ENCODE measurements at regions not wholly inside any gene's neighbourhood (a gene's known extent, or its start where the extent isn't known, plus 50 kb on each side); places are given as distances from the start of the nearest gene placed in this dataset.

DNA sequence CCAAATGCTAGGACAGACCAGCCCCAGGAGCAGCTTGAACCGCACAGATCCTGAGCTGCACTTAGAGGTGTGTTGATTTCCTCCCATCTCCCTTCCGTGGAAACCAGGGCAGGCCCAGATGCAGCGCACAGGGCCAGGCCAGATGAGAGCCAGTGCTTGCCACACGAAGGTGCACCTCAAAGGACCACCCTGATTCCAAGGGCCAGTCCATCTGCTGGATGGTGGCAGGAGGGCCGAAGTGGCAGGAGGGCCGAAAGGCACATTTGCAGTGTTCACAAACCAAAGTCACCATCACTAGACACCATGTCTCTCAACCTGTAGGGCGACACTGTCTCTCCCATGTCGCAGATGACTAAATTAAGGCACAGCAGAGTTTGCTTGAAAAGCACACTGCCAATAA lies 370.7 kb upstream of the MYT1L start:
- H3K4me3 ChIP-seq = no peak overlapping the region
- H3K36me3 ChIP-seq (ENCODE audit: control insufficient read depth in 2 of 2, insufficient read depth in 2 of 2, low read length in 1 of 2) = no peaks in the 10 kb centered on the region
- no peaks in the 10 kb centered on the region for H3K4me1 ChIP-seq (ENCODE audit: control insufficient read depth, insufficient read depth, low read length)
- no peak for FAIRE-seq
- intact Hi-C loops (cut with micrococcal nuclease; ENCODE audit: unreplicated experiment) = no loop called here
- no peak for DNase-seq (ENCODE audit: low read depth, low spot score)
- H3K4me2 ChIP-seq (ENCODE audit: control insufficient read depth, insufficient read depth) = no peak overlapping the region
- ChIA-PET CTCF (no interaction called here), RAD21 (ENCODE audit: unreplicated experiment) (no interaction called here), SMC1A (ENCODE audit: uncharacterized antibody, unreplicated experiment) (no interaction called here), POLR2A (no interaction called here)
- 9% methylated on average over 6 of the region's 8 CpGs for WGBS (ENCODE audit: insufficient coverage, insufficient replicate concordance, low lambda C conversion rate, missing lambda C conversion rate)
- no peaks in the 10 kb centered on the region for H4K20me1 ChIP-seq (ENCODE audit: control insufficient read depth, insufficient read depth)
- H2AFZ ChIP-seq (ENCODE audit: control insufficient read depth, low read depth, low read length) = no peak overlapping the region
- peaks cover 0 to 1% of the 10 kb centered on the region in 2 experiments; a peak in 1 of 4 replicates for H3K27me3 ChIP-seq (replicated peaks in 1 of 2; ENCODE audit: control insufficient read depth in 2 of 2, insufficient read depth in 2 of 2, low read length in 1 of 2)
- H3K79me2 ChIP-seq (ENCODE audit: control insufficient read depth, insufficient read depth, low read length) = no peaks in the 10 kb centered on the region
- H3K9ac ChIP-seq (ENCODE audit: control insufficient read depth, insufficient read depth, low read length) = no peak overlapping the region
- no TSS peak for BruUV-seq (replicated peaks)
- no peaks in the 10 kb centered on the region for H3K9me3 ChIP-seq (replicated peaks; ENCODE audit: control insufficient read depth, insufficient read depth, low read length)
- ATAC-seq = no peak
- in situ Hi-C loops (cut with MboI) = no loop called here
- no peak overlapping the region for H3K27ac ChIP-seq (ENCODE audit: control insufficient read depth, insufficient read depth)
- TF ChIP-seq CBX5 (IDR thresholded peaks at IDR 0.05; ENCODE audit: low read depth) (no peak), HDGF (IDR thresholded peaks at IDR 0.05) (no peak), YY1 (IDR thresholded peaks at IDR 0.05; ENCODE audit: low read depth, low read length) (no peak), JUNB (IDR thresholded peaks at IDR 0.05) (no peak), RB1 (IDR thresholded peaks at IDR 0.05; ENCODE audit: borderline replicate concordance) (no peak), SUPT20H (IDR thresholded peaks at IDR 0.05; ENCODE audit: borderline replicate concordance, control insufficient read depth, low read depth, low read length) (no peak), CHD4 (IDR thresholded peaks at IDR 0.05) (no peak), MEF2B (IDR thresholded peaks at IDR 0.05; ENCODE audit: partially characterized antibody, poor library complexity, severe bottlenecking) (no peak), POLR2AphosphoS2 (IDR thresholded peaks at IDR 0.05; ENCODE audit: low read depth, low read length) (no peak), CBX3 (IDR thresholded peaks at IDR 0.05; ENCODE audit: borderline replicate concordance, low read depth) (no peak), ZBTB40 (IDR thresholded peaks at IDR 0.05; ENCODE audit: borderline replicate concordance) (no peak), TAF1 (IDR thresholded peaks at IDR 0.05; ENCODE audit: borderline replicate concordance, low read depth, low read length) (no peak)
- TF ChIP-seq, protein P1, sequence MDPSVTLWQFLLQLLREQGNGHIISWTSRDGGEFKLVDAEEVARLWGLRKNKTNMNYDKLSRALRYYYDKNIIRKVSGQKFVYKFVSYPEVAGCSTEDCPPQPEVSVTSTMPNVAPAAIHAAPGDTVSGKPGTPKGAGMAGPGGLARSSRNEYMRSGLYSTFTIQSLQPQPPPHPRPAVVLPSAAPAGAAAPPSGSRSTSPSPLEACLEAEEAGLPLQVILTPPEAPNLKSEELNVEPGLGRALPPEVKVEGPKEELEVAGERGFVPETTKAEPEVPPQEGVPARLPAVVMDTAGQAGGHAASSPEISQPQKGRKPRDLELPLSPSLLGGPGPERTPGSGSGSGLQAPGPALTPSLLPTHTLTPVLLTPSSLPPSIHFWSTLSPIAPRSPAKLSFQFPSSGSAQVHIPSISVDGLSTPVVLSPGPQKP (IDR thresholded peaks at IDR 0.05; ENCODE audit: low read depth, low read length) = no peak
- TF ChIP-seq, protein P2, sequence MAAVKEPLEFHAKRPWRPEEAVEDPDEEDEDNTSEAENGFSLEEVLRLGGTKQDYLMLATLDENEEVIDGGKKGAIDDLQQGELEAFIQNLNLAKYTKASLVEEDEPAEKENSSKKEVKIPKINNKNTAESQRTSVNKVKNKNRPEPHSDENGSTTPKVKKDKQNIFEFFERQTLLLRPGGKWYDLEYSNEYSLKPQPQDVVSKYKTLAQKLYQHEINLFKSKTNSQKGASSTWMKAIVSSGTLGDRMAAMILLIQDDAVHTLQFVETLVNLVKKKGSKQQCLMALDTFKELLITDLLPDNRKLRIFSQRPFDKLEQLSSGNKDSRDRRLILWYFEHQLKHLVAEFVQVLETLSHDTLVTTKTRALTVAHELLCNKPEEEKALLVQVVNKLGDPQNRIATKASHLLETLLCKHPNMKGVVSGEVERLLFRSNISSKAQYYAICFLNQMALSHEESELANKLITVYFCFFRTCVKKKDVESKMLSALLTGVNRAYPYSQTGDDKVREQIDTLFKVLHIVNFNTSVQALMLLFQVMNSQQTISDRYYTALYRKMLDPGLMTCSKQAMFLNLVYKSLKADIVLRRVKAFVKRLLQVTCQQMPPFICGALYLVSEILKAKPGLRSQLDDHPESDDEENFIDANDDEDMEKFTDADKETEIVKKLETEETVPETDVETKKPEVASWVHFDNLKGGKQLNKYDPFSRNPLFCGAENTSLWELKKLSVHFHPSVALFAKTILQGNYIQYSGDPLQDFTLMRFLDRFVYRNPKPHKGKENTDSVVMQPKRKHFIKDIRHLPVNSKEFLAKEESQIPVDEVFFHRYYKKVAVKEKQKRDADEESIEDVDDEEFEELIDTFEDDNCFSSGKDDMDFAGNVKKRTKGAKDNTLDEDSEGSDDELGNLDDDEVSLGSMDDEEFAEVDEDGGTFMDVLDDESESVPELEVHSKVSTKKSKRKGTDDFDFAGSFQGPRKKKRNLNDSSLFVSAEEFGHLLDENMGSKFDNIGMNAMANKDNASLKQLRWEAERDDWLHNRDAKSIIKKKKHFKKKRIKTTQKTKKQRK (IDR thresholded peaks at IDR 0.05; ENCODE audit: low read depth, low read length) = no peak
- TF ChIP-seq, protein P3, sequence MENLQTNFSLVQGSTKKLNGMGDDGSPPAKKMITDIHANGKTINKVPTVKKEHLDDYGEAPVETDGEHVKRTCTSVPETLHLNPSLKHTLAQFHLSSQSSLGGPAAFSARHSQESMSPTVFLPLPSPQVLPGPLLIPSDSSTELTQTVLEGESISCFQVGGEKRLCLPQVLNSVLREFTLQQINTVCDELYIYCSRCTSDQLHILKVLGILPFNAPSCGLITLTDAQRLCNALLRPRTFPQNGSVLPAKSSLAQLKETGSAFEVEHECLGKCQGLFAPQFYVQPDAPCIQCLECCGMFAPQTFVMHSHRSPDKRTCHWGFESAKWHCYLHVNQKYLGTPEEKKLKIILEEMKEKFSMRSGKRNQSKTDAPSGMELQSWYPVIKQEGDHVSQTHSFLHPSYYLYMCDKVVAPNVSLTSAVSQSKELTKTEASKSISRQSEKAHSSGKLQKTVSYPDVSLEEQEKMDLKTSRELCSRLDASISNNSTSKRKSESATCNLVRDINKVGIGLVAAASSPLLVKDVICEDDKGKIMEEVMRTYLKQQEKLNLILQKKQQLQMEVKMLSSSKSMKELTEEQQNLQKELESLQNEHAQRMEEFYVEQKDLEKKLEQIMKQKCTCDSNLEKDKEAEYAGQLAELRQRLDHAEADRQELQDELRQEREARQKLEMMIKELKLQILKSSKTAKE (IDR thresholded peaks at IDR 0.05; ENCODE audit: low read depth, poor library complexity, severe bottlenecking) = no peak

Measured in GM12878 (cell line).